Activated CD4-positive, alpha-beta T cell treated with anti-CD3 and anti-CD28 coated beads, Interleukin-2, amount 50 U/mL, for 16 hours (primary cell): ENCODE measurements at regions not wholly inside any gene's neighbourhood (a gene's known extent, or its start where the extent isn't known, plus 50 kb on each side); places are given as distances from the start of the nearest gene placed in this dataset.

Experiments used
- DNase-seq: peaks from one replicate; pipeline ENCODE4 v3.0.0-alpha.2; 2020

- DNase-seq: no peak
Observed at GRCh38 chr20:54364919-54365318, 110.5 kb upstream of the DOK5 start.

- DNase-seq: no peak
Observed at GRCh38 chr20:54366669-54367344, 108.6 kb upstream of the DOK5 start.

- DNase-seq: no peak
Observed at GRCh38 chr20:54368570-54368969, 106.8 kb upstream of the DOK5 start.

GRCh38 chr20:54372313-54372712 is 103.1 kb upstream of the DOK5 start:
- DNase-seq: no peak

DNA sequence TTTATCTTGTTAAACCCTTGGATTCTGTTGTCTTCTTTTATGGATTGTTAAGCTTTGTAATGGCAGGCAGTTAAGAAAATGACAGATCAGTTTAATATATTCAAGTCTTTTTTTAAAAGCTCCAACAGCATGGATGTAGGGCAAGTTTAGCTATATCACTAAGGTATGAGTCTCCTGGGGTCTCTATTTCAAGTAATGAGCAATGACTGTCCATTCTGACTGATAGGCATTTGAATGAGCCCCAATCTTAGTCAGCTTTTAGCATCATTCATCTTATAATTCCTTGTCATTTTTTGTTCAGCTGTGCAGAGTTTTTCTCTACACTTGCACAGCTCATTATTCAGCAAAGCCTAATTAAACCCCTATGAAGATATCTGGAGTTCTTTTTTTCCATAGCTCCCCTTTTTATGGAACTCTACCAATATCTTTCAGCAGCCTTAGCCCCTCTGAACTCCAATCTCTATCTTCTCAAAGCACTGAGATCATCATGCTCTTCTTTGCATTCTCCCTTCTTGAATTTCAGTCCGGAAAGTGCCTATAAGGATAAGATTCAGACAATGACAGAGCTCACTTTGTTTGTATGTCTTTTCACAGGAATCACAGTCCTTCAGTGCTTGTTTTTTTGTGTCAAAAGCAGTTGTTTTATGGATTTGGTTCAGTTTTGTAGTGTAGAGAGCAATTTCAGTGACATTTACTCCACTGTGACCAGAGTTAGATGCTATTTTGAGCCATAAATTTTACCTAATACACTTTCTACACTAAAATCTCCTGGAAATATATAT is 97.2 kb upstream of the DOK5 start:
- DNase-seq: no peak

DNA sequence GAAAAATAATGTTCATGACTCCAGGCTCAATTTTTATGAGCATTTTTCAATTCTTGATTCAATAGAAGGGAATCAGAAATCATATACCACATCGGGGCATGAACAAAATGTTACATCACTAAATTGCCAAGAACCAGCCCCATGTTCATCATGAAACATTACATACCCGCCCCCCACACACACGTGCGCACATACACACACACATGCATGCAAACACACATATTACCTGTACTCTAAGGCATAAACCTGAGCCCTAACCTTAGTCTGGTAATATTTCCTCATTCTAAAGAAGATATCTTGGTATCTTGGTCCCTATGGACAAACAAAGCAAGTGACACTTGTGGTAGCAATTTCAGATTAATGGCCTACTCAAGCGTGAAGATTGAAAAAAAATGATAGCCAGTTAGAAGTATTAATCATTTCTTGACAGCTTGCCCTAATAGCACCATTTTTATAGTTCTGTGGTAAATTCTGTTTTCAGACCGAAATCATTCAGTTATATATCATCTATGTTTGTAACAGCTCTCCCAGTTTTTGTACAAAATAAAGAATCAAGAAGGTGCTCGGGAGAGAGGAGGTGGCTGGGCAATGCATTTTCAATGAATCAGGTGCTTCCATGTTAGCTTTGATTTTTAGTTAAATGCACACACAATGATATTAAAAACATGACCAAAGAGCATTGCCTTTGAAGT is 95.4 kb upstream of the DOK5 start:
- no peak for DNase-seq

- DNase-seq: no peak
Observed at GRCh38 chr20:54382419-54382818, 93.0 kb upstream of the DOK5 start.

DNA sequence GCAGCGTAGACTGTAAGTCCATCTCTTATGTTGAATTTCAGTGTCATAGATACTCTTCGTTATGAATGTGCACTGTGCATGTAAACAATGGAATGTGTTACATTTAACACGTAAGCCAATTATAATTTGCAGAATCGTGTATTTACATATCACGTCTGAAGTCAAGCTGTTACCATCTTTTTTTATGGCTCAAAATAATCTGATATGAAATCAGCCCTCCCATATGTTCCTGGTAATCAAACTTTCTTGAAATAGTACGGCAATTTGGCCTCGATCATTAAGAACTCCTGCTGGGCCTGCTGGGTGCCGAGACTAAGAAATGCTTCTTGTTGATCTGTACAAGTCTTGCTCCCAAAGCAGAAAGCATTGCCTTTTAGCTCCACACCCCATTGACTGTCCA is 89.6 kb upstream of the DOK5 start:
- DNase-seq: no peak

- DNase-seq: no peak
Observed at GRCh38 chr20:54389596-54390280, 85.7 kb upstream of the DOK5 start.

DNA sequence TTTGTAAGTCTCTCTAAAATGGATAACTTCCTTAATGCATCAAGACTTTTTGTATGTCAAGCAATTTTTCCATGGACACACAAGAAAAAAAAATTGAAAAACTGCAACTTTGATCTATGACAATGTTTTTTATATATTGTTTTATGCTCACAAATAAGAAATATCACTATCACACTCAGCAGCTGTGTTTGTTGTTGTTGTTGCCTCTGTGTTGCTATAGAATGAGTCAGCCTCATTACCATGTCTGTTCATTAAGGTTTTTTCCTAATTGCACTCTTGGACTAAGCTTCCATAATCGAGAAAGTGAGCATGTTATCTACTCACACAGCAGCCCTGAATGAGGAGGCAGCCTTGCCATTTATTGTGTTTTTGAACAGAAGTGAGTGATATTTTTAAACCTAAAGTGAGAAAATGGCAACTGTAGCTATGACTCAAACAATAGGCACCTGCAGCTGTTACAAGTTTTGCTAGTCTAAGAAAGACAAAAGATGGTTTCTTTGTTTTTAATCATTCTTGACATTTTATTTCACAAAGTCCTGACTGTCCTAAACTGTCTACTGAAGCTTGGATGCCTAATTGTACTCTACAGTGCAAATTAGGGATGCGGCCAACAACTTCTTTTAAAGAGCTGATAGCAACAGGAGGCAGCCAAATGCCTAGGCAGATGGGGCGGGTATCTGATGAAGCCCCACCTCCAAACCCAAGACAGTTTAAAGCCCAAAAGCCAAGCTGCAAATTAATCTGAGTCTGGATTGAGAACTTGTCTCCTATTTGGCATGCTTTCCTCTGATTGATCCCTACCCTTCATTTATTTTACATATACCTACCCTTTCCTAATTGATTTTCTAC is 77.9 kb upstream of the DOK5 start:
- no peak for DNase-seq

- DNase-seq: no peak
Observed at GRCh38 chr20:54398814-54399213, 76.6 kb upstream of the DOK5 start.

- DNase-seq: no peak
Observed at GRCh38 chr20:54405540-54405939, 69.9 kb upstream of the DOK5 start.

GRCh38 chr20:54407459-54407858 is 67.9 kb upstream of the DOK5 start:
- no peak for DNase-seq

DNA sequence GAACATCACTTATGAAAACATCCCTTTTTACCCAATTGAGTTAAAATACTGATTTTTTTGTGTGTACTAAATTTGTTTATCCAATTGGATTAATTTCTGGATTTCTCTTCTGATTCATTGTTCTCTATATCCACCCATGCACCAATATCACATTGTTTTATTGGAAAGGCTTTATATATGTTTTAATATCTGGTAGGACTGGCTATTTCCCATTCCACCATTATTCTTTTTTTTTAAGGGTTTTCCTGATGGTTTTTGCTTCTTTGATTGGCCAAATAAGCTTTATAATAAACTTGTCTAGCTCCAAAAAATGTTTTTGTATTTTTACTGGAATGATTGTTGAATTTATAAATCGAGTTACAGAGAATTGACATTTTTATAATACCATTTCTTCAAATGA is 59.4 kb upstream of the DOK5 start:
- no peak for DNase-seq

DNA sequence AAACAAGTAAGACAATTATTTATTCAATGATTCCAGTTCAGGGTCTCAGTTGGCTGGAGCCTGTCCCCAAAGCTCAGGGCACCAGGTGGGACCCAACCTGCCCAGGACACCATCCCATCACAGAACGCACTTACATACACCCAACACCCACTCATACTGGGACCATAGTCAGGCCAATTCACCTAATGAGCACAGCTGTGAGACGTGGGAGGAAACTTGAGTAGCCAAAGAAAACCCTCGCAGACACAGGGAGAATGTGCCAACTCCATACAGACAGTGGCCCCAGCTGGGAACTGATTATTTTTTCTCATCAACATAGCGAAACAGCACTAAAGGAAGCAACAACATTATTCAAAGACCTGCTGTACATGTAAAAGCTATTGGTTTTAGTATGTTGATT is 58.6 kb upstream of the DOK5 start:
- DNase-seq: no peak

DNA sequence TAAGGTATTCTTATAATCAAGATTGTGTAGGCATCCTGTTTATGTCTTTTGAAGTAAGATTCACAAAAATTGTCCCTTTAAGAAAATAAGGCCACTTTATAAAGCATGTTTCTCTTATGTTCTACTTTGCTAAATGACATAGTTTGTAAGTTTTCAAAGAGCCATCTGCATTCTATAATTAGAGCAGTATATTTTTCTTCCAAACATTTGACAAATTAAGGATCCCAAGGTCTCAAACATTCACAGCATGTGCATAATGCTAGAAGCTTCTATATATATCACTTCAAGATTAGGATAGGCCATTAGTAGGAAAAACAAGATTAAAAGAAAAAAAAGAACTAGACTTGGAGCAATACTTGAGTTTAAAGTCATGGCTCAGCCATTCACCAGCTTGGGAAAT is 55.9 kb upstream of the DOK5 start:
- no peak for DNase-seq
